Testis (tissue), 2 donors: ENCODE measurements at regions not wholly inside any gene's neighbourhood (a gene's known extent, or its start where the extent isn't known, plus 50 kb on each side); places are given as distances from the start of the nearest gene placed in this dataset.

ENCODE experiments used
- POLR2A ChIP-seq: fragments of 450-650 bp; IDR thresholded peaks from one replicate; pipeline ENCODE4 v1.6.1; 2017; ENCODE audit warnings: antibody characterized with exemption, mild to moderate bottlenecking, moderate library complexity
- TF ChIP-seq, protein P1 (sequence below), 3 experiments: fragments of 450-650 bp in 2 of 3; fragments of 200-600 bp in 1 of 3; sonication (generic) in 1 of 3; IDR thresholded peaks; one replicate each; pipeline ENCODE4 v1.5.1; 2016 to 2019; ENCODE audit warnings: antibody characterized with exemption in 3 of 3, mild to moderate bottlenecking in 2 of 3, moderate library complexity in 1 of 3

DNA sequence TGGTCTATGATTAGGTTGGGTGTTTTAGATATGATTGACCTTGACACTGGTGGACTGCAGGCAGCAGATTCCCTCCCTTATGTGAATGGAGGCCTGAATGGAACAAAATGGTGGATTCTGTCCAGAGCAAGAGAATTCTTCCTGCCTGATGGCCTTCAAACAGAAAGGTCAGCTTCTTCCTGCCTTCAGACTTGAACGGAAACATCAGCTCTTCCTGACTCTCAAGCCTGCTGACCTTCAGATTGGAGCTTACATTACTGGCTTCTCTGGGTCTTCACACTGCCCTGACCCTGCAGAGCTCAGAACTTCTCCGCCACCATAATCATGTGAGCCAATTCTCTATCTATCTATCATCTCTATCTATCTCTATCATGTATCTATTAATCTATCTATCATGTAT is 111.6 kb downstream of the RAMP3 start:
- TF ChIP-seq, protein P1, sequence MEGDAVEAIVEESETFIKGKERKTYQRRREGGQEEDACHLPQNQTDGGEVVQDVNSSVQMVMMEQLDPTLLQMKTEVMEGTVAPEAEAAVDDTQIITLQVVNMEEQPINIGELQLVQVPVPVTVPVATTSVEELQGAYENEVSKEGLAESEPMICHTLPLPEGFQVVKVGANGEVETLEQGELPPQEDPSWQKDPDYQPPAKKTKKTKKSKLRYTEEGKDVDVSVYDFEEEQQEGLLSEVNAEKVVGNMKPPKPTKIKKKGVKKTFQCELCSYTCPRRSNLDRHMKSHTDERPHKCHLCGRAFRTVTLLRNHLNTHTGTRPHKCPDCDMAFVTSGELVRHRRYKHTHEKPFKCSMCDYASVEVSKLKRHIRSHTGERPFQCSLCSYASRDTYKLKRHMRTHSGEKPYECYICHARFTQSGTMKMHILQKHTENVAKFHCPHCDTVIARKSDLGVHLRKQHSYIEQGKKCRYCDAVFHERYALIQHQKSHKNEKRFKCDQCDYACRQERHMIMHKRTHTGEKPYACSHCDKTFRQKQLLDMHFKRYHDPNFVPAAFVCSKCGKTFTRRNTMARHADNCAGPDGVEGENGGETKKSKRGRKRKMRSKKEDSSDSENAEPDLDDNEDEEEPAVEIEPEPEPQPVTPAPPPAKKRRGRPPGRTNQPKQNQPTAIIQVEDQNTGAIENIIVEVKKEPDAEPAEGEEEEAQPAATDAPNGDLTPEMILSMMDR (IDR thresholded peaks at IDR 0.05): no peak
- TF ChIP-seq POLR2A: no peak
